Neural progenitor cell (in vitro differentiated cells): ENCODE measurements at regions not wholly inside any gene's neighbourhood (a gene's known extent, or its start where the extent isn't known, plus 50 kb on each side); places are given as distances from the start of the nearest gene placed in this dataset.

ENCODE experiments used
- CTCF ChIP-seq: fragments of 200-600 bp; sonication (generic); IDR thresholded peaks from 2 replicates; pipeline ENCODE4 v1.5.1; 2017; ENCODE audit warnings: antibody characterized with exemption, mild to moderate bottlenecking
- EZH2 ChIP-seq: fragments of 200-600 bp; sonication (generic); IDR thresholded peaks from 2 replicates; pipeline ENCODE4 v1.6.1; 2017; ENCODE audit warnings: antibody characterized with exemption, mild to moderate bottlenecking, moderate library complexity
- EZH2phosphoT487 ChIP-seq: fragments of 200-600 bp; sonication (generic); IDR thresholded peaks from 2 replicates; pipeline ENCODE4 v1.6.1; 2017; ENCODE audit warnings: antibody characterized with exemption

GRCh38 chrX:5771441-5771840 is 457.2 kb downstream of the NLGN4X start:
- TF ChIP-seq CTCF, result no peak
- no peak for TF ChIP-seq EZH2
- TF ChIP-seq EZH2phosphoT487, result no peak
